PC-3 (cell line): ENCODE measurements at regions not wholly inside any gene's neighbourhood (a gene's known extent, or its start where the extent isn't known, plus 50 kb on each side); places are given as distances from the start of the nearest gene placed in this dataset.

Source experiments
- EZH2 ChIP-seq: fragments of 300-600 bp; sonication (generic); IDR thresholded peaks from one replicate; pipeline ENCODE4 v1.6.1; 2017; ENCODE audit warnings: antibody characterized with exemption, mild to moderate bottlenecking, low read length; ENCODE audit not compliant: unreplicated experiment
- EZH2phosphoT487 ChIP-seq: fragments of 300-600 bp; sonication (generic); IDR thresholded peaks from 2 replicates; pipeline ENCODE4 v1.6.1; 2018; ENCODE audit warnings: mild to moderate bottlenecking, antibody characterized with exemption, low read length, borderline replicate concordance
- TF ChIP-seq, protein P1 (sequence below): fragments of 300-600 bp; sonication (generic); conservative IDR thresholded peaks from 2 replicates; pipeline ENCODE4 v1.5.1; 2017; ENCODE audit warnings: antibody characterized with exemption, low read depth, mild to moderate bottlenecking, low read length

DNA sequence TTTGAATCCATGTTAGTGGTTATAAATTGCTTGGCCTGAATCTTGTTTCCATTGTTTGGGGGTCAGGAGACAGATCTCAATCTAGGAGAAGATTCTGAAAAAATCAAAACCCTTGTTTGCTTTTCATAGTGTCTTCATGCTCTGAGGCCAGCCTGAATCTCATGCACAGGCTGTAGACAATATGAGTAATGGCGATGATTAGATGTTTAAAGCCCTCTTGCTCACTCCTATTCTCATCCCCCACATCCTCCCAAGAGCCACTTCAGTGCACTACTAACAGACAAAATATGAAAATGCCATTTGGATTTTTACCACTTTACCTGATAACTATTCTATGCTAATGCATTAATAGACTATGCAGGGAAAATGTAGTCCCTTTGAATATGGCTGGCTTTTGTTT, 129.4 kb downstream of the NUDT12 start:
- TF ChIP-seq, protein P1, sequence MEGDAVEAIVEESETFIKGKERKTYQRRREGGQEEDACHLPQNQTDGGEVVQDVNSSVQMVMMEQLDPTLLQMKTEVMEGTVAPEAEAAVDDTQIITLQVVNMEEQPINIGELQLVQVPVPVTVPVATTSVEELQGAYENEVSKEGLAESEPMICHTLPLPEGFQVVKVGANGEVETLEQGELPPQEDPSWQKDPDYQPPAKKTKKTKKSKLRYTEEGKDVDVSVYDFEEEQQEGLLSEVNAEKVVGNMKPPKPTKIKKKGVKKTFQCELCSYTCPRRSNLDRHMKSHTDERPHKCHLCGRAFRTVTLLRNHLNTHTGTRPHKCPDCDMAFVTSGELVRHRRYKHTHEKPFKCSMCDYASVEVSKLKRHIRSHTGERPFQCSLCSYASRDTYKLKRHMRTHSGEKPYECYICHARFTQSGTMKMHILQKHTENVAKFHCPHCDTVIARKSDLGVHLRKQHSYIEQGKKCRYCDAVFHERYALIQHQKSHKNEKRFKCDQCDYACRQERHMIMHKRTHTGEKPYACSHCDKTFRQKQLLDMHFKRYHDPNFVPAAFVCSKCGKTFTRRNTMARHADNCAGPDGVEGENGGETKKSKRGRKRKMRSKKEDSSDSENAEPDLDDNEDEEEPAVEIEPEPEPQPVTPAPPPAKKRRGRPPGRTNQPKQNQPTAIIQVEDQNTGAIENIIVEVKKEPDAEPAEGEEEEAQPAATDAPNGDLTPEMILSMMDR = no peak
- no peak for TF ChIP-seq EZH2
- no peak for TF ChIP-seq EZH2phosphoT487
